WERI-Rb-1 (cell line): ENCODE measurements at regions not wholly inside any gene's neighbourhood (a gene's known extent, or its start where the extent isn't known, plus 50 kb on each side); places are given as distances from the start of the nearest gene placed in this dataset.

Experiments used
- DNase-seq: peaks from one replicate; pipeline ENCODE4 v3.0.0-alpha.2; 2020
- H3K27ac ChIP-seq: fragments of 250-450 bp; sonication (Bioruptor Pico); 2 replicates; pipeline ENCODE4 v1.5.1; 2020; ENCODE audit warnings: mild to moderate bottlenecking, moderate library complexity
- H3K27me3 ChIP-seq: fragments of 250-450 bp; sonication (Bioruptor Pico); 2 replicates; pipeline ENCODE4 v1.5.1; 2021; ENCODE audit warnings: mild to moderate bottlenecking, low read depth, moderate library complexity; ENCODE audit not compliant: insufficient read depth, severe bottlenecking
- H3K36me3 ChIP-seq: fragments of 250-450 bp; sonication (Bioruptor Pico); 2 replicates; pipeline ENCODE4 v1.5.1; 2020; ENCODE audit warnings: mild to moderate bottlenecking, moderate library complexity
- H3K4me3 ChIP-seq: 2 replicates; pipeline ENCODE4 v1.5.1; 2011; ENCODE audit warnings: low read depth, mild to moderate bottlenecking, control low read depth, low read length
- H3K9me3 ChIP-seq: fragments of 250-450 bp; sonication (Bioruptor Pico); 2 replicates; pipeline ENCODE4 v1.5.1; 2021; ENCODE audit warnings: mild to moderate bottlenecking, moderate library complexity; ENCODE audit not compliant: severe bottlenecking
- TF ChIP-seq, protein P1 (sequence below): IDR thresholded peaks from 2 replicates; pipeline ENCODE4 v1.5.1; 2011; ENCODE audit warnings: low read depth, mild to moderate bottlenecking, control low read depth, inconsistent platforms, low read length

GRCh38 chr17:59490216-59490615, 75.2 kb upstream of the DHX40 start:
- no peak overlapping the region for H3K4me3 ChIP-seq
- H3K36me3 ChIP-seq = no peaks in the 10 kb centered on the region
- no peaks in the 10 kb centered on the region for H3K27me3 ChIP-seq
- no peak overlapping the region for H3K27ac ChIP-seq
- no peak for DNase-seq
- H3K9me3 ChIP-seq = no peaks in the 10 kb centered on the region
- TF ChIP-seq, protein P1, sequence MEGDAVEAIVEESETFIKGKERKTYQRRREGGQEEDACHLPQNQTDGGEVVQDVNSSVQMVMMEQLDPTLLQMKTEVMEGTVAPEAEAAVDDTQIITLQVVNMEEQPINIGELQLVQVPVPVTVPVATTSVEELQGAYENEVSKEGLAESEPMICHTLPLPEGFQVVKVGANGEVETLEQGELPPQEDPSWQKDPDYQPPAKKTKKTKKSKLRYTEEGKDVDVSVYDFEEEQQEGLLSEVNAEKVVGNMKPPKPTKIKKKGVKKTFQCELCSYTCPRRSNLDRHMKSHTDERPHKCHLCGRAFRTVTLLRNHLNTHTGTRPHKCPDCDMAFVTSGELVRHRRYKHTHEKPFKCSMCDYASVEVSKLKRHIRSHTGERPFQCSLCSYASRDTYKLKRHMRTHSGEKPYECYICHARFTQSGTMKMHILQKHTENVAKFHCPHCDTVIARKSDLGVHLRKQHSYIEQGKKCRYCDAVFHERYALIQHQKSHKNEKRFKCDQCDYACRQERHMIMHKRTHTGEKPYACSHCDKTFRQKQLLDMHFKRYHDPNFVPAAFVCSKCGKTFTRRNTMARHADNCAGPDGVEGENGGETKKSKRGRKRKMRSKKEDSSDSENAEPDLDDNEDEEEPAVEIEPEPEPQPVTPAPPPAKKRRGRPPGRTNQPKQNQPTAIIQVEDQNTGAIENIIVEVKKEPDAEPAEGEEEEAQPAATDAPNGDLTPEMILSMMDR = no peak

- TF ChIP-seq, protein P1 = no peak
- Histone ChIP-seq H3K4me3 (no peak overlapping the region), H3K9me3 (no peaks in the 10 kb centered on the region), H3K36me3 (no peaks in the 10 kb centered on the region), H3K27ac (no peak overlapping the region), H3K27me3 (no peaks in the 10 kb centered on the region)
- DNase-seq = no peak
Observed at GRCh38 chr17:59491353-59492090, 73.9 kb upstream of the DHX40 start.

DNA sequence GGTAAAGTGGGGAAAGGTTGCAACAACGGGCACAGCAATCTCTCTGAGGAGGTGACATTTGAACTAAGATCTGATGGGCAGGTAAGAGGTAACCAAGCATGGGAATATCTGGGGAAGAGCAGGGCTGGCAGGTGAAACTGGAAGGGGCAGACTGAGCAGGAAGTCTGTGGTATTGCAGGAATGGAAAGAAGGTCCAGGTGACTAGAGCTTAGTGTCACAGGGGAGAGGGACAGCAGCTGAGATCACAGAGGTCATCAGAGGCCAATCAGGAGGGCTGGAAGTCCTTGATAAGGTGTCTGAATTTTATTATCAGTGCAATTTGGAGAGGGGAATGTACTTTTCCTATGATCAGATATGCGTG, 73.3 kb upstream of the DHX40 start:
- TF ChIP-seq, protein P1 = 0 out of 2 replicates have a peak, but pooled peaks have one; percentile 2
- Histone ChIP-seq H3K4me3 (no peak overlapping the region), H3K36me3 (no peaks in the 10 kb centered on the region), H3K27me3 (no peaks in the 10 kb centered on the region), H3K9me3 (no peaks in the 10 kb centered on the region), H3K27ac (no peak overlapping the region)
- DNase-seq = peak; percentile 25

GRCh38 chr17:59493867-59494266, 71.5 kb upstream of the DHX40 start:
- Histone ChIP-seq H3K4me3 (no peak overlapping the region), H3K36me3 (no peaks in the 10 kb centered on the region), H3K27ac (no peak overlapping the region), H3K9me3 (no peaks in the 10 kb centered on the region), H3K27me3 (no peaks in the 10 kb centered on the region)
- DNase-seq = no peak
- TF ChIP-seq, protein P1 = no peak

DNA sequence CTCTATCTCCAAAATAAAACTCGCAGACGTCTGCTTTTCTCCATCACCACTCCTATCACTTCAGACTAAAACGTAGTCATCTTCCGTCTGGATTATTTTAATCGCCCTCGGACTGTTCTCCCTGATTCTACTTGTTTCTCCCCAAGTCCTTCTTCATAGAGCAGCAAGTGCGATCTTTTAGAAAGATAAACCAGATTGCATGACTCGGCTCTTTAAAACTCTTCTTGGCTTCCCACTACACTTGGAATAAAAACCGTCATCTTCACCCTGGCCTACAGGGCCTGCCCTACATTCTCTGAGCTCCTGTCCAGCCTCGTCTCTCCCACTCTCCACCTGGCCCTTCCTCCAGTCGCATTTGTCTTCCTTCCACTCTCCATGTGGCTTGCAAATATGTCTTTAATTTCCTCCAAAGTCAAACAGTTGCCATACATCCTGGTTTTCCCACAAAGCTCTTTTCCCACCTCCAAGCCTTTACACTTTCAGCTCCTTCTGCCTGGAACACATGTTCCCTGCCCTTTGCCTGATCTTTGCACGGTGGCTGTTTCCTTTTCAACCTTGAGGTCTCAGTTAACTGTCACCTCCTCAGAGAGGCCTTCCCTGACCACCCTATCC, 70.5 kb upstream of the DHX40 start:
- Histone ChIP-seq H3K9me3 (no peaks in the 10 kb centered on the region), H3K36me3 (no peaks in the 10 kb centered on the region), H3K27me3 (no peaks in the 10 kb centered on the region), H3K27ac (no peak overlapping the region), H3K4me3 (no peak overlapping the region)
- no peak for DNase-seq
- TF ChIP-seq, protein P1 = no peak

GRCh38 chr17:59496178-59496577, 69.2 kb upstream of the DHX40 start:
- Histone ChIP-seq H3K27me3 (no peaks in the 10 kb centered on the region), H3K4me3 (no peak overlapping the region), H3K9me3 (no peaks in the 10 kb centered on the region), H3K36me3 (no peaks in the 10 kb centered on the region), H3K27ac (no peak overlapping the region)
- TF ChIP-seq, protein P1 = no peak
- no peak for DNase-seq
